HG02678 (cell line): ENCODE measurements at regions not wholly inside any gene's neighbourhood (a gene's known extent, or its start where the extent isn't known, plus 50 kb on each side); places are given as distances from the start of the nearest gene placed in this dataset.
A peak's percentile ranks its signal among the peaks of the same experiment; 100 is the strongest.
"Not testable (repeated sequence)": the region's sequence is repeated elsewhere in the genome, so short reads cannot be mapped to it uniquely, and the experiment has no call there.

ENCODE experiments used
- ATAC-seq: cut with Tn5 transposase; IDR thresholded peaks from one replicate; pipeline ENCODE4 v1.9.1; 2021; ENCODE audit warnings: mild to moderate bottlenecking, moderate library complexity; ENCODE audit not compliant: unreplicated experiment

- no peak for ATAC-seq
Measured at GRCh38 chr2:201568217-201568820, 75.0 kb downstream of the TMEM237 start.

GRCh38 chr2:201559067-201559710 lies 84.1 kb downstream of the TMEM237 start:
- ATAC-seq = no peak

GRCh38 chr2:201558665-201559064 lies 84.6 kb downstream of the TMEM237 start:
- ATAC-seq = no peak

- no peak for ATAC-seq
Measured at GRCh38 chr2:201558232-201558631, 85.1 kb downstream of the TMEM237 start.

- ATAC-seq = no peak
Measured at GRCh38 chr2:201551901-201552300, 91.4 kb downstream of the TMEM237 start.

GRCh38 chr2:201546576-201546975 lies 95.0 kb downstream of the STRADB start:
- ATAC-seq = no peak

GRCh38 chr2:201542291-201542690 lies 90.8 kb downstream of the STRADB start:
- no peak for ATAC-seq

- ATAC-seq = not testable (repeated sequence)
Measured at GRCh38 chr2:201539271-201539670, 87.7 kb downstream of the STRADB start.

- no peak for ATAC-seq
Measured at GRCh38 chr2:201538025-201538424, 86.5 kb downstream of the STRADB start.

GRCh38 chr2:201536754-201537153 lies 85.2 kb downstream of the STRADB start:
- ATAC-seq = no peak

- no peak for ATAC-seq
Measured at GRCh38 chr2:201536046-201536445, 84.5 kb downstream of the STRADB start.

GRCh38 chr2:201532686-201533304 lies 81.3 kb downstream of the STRADB start:
- peak; percentile 90 for ATAC-seq
